Liver (tissue), 8 donors: ENCODE measurements at regions not wholly inside any gene's neighbourhood (a gene's known extent, or its start where the extent isn't known, plus 50 kb on each side); places are given as distances from the start of the nearest gene placed in this dataset.

Experiments
- DNase-seq: peaks from one replicate; pipeline ENCODE4 v3.0.0-alpha.2; 2017; ENCODE audit warnings: low spot score
- H3K27ac ChIP-seq, 2 donors: one replicate each; pipeline ENCODE4 v1.7.0; 2013; ENCODE audit warnings: inconsistent platforms in 2 of 2, low read length in 2 of 2, control low read depth in 1 of 2, low read depth in 1 of 2, mild to moderate bottlenecking in 1 of 2
- H3K27me3 ChIP-seq, 4 donors: one replicate each; pipeline versions ENCODE4 v1.6.1 to v1.7.0; 2013; ENCODE audit warnings: low read length in 3 of 4, inconsistent platforms in 1 of 4, mild to moderate bottlenecking in 1 of 4, moderate library complexity in 1 of 4; ENCODE audit not compliant: control insufficient read depth in 4 of 4, insufficient read depth in 4 of 4
- H3K36me3 ChIP-seq, 4 donors: one replicate each; pipeline versions ENCODE4 v1.6.1 to v1.7.0; 2013; ENCODE audit warnings: low read length in 3 of 4, mild to moderate bottlenecking in 3 of 4, low read depth in 1 of 4, moderate library complexity in 1 of 4; ENCODE audit not compliant: control insufficient read depth in 4 of 4, insufficient read depth in 3 of 4
- H3K4me1 ChIP-seq, 4 donors: one replicate each; pipeline versions ENCODE4 v1.6.1 to v1.7.0; 2013; ENCODE audit warnings: low read length in 3 of 4, mild to moderate bottlenecking in 3 of 4, moderate library complexity in 1 of 4; ENCODE audit not compliant: control insufficient read depth in 4 of 4, insufficient read depth in 4 of 4
- H3K4me3 ChIP-seq, 3 donors: one replicate each; pipeline versions ENCODE4 v1.6.1 to v1.7.0; 2013; ENCODE audit warnings: low read length in 3 of 3, control low read depth in 1 of 3, low read depth in 1 of 3, mild to moderate bottlenecking in 1 of 3
- H3K9ac ChIP-seq, 2 donors: one replicate each; pipeline ENCODE4 v1.7.0; 2013; ENCODE audit warnings: low read length in 2 of 2, mild to moderate bottlenecking in 2 of 2, moderate library complexity in 2 of 2, control low read depth in 1 of 2, low read depth in 1 of 2
- H3K9me3 ChIP-seq, 4 donors: one replicate each; pipeline versions ENCODE4 v1.6.1 to v1.7.0; 2013; ENCODE audit warnings: low read length in 3 of 4; ENCODE audit not compliant: control insufficient read depth in 4 of 4
- EGR1 ChIP-seq, 2 donors: IDR thresholded peaks; 2 replicates each; pipeline ENCODE4 v1.6.1; 2016 to 2018; ENCODE audit warnings: antibody characterized with exemption in 2 of 2, low read depth in 2 of 2
- FOXA1 ChIP-seq: IDR thresholded peaks from 2 replicates; pipeline ENCODE4 v1.6.1; 2016; ENCODE audit warnings: antibody characterized with exemption
- FOXA2 ChIP-seq: IDR thresholded peaks from 2 replicates; pipeline ENCODE4 v1.6.1; 2016; ENCODE audit warnings: antibody characterized with exemption
- GABPA ChIP-seq, 2 donors: IDR thresholded peaks in 1 of 2; conservative IDR thresholded peaks in 1 of 2; 2 replicates each; pipeline ENCODE4 v1.6.1; 2016; ENCODE audit warnings: antibody characterized with exemption in 2 of 2, mild to moderate bottlenecking in 1 of 2, moderate library complexity in 1 of 2
- HNF4G ChIP-seq: IDR thresholded peaks from 2 replicates; pipeline ENCODE4 v1.6.1; 2016; ENCODE audit warnings: antibody characterized with exemption
- JUND ChIP-seq, 2 donors: IDR thresholded peaks; 2 replicates each; pipeline ENCODE4 v1.6.1; 2016; ENCODE audit warnings: antibody characterized with exemption in 2 of 2
- MAX ChIP-seq: IDR thresholded peaks from 2 replicates; pipeline ENCODE4 v1.6.1; 2016; ENCODE audit warnings: antibody characterized with exemption
- RAD21 ChIP-seq, 2 donors: IDR thresholded peaks; 2 replicates each; pipeline ENCODE4 v1.6.1; 2016; ENCODE audit warnings: antibody characterized with exemption in 2 of 2, mild to moderate bottlenecking in 2 of 2
- TAF1 ChIP-seq: conservative IDR thresholded peaks from 2 replicates; pipeline ENCODE4 v1.6.1; 2016; ENCODE audit warnings: antibody characterized with exemption, mild to moderate bottlenecking
- YY1 ChIP-seq: IDR thresholded peaks from 2 replicates; pipeline ENCODE4 v1.6.1; 2016; ENCODE audit warnings: antibody characterized with exemption, mild to moderate bottlenecking
- WGBS: extraction: QIAGEN DNeasy Blood & Tissue Kit; methylation state at CpG from one replicate; pipeline ENCODE4 v1.1.7; 2013; 5-methylcytosine and 5-hydroxymethylcytosine counted together
- TF ChIP-seq, protein P1 (sequence below): fragments of 150-350 bp; IDR thresholded peaks from 2 replicates; pipeline ENCODE4 v1.5.1; 2017; ENCODE audit warnings: improper control_type of control experiment, low read depth, low read length; ENCODE audit not compliant: missing input control
- TF ChIP-seq, protein P2 (sequence below): IDR thresholded peaks from 2 replicates; pipeline ENCODE4 v1.6.1; 2016; ENCODE audit warnings: antibody characterized with exemption
- TF ChIP-seq, protein P3 (sequence below): IDR thresholded peaks from 2 replicates; pipeline ENCODE4 v1.6.1; 2016; ENCODE audit warnings: antibody characterized with exemption, mild to moderate bottlenecking
- donor health status: healthy.
- donor health status: healthy.
- donor health status: healthy.
- donor health status: healthy.
- donor health status: healthy.

DNA sequence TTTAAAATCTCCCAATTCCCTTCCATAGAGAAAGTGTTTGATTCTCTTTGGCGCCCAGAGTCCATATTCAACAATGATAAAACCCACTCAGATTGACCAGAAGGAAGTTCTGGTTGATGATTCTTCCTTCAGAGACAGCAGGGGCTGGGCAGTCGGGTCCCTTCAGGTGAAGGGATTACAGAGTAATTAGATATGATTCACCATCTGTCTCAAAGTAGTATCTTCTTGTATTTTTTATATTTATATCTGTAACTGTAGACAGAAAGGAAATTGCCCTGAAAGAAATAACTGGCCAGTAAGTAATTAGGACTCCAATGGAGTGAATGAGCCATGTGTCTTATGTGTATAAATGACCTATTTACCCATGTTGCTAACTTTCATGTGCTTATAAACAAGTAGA lies 156.0 kb downstream of the PLCE1 start:
- WGBS: 89% methylated on average over 2 of the region's 2 CpGs
- H3K4me3 ChIP-seq: no peak overlapping the region

GRCh38 chr10:94150541-94151184 lies 156.9 kb downstream of the PLCE1 start:
- no peak overlapping the region for H3K27ac ChIP-seq
- H3K4me3 ChIP-seq: no peak overlapping the region
- H3K27me3 ChIP-seq: no peaks in the 10 kb centered on the region
- H3K9ac ChIP-seq: no peak overlapping the region
- WGBS: 85% methylated on average over 1 of the region's 1 CpG
- H3K9me3 ChIP-seq: peaks cover 0 to 7% (median 4%) of the 10 kb centered on the region in 4 donors
- no peaks in the 10 kb centered on the region for H3K36me3 ChIP-seq
- no peak for TF ChIP-seq FOXA1
- no peak for DNase-seq
- H3K4me1 ChIP-seq: no peaks in the 10 kb centered on the region

More for the DNA sequence above, 156.0 kb downstream of the PLCE1 start:
- DNase-seq: no peak
- TF ChIP-seq, protein P1, sequence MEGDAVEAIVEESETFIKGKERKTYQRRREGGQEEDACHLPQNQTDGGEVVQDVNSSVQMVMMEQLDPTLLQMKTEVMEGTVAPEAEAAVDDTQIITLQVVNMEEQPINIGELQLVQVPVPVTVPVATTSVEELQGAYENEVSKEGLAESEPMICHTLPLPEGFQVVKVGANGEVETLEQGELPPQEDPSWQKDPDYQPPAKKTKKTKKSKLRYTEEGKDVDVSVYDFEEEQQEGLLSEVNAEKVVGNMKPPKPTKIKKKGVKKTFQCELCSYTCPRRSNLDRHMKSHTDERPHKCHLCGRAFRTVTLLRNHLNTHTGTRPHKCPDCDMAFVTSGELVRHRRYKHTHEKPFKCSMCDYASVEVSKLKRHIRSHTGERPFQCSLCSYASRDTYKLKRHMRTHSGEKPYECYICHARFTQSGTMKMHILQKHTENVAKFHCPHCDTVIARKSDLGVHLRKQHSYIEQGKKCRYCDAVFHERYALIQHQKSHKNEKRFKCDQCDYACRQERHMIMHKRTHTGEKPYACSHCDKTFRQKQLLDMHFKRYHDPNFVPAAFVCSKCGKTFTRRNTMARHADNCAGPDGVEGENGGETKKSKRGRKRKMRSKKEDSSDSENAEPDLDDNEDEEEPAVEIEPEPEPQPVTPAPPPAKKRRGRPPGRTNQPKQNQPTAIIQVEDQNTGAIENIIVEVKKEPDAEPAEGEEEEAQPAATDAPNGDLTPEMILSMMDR: no peak
- TF ChIP-seq RAD21 (IDR thresholded peaks at IDR 0.05) (no peak), FOXA2 (no peak), YY1 (no peak), JUND (IDR thresholded peaks at IDR 0.05) (no peak), EGR1 (IDR thresholded peaks at IDR 0.05; ENCODE audit: low read depth in 2 of 2) (no peak), TAF1 (no peak), MAX (no peak), GABPA (IDR thresholded peaks at IDR 0.05 in 1 of 2, conservative IDR thresholded peaks at IDR 0.05 in 1 of 2) (no peak), FOXA1 (no peak), HNF4G (no peak)
- TF ChIP-seq, protein P2, sequence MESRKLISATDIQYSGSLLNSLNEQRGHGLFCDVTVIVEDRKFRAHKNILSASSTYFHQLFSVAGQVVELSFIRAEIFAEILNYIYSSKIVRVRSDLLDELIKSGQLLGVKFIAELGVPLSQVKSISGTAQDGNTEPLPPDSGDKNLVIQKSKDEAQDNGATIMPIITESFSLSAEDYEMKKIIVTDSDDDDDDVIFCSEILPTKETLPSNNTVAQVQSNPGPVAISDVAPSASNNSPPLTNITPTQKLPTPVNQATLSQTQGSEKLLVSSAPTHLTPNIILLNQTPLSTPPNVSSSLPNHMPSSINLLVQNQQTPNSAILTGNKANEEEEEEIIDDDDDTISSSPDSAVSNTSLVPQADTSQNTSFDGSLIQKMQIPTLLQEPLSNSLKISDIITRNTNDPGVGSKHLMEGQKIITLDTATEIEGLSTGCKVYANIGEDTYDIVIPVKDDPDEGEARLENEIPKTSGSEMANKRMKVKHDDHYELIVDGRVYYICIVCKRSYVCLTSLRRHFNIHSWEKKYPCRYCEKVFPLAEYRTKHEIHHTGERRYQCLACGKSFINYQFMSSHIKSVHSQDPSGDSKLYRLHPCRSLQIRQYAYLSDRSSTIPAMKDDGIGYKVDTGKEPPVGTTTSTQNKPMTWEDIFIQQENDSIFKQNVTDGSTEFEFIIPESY: no peak
- H3K4me1 ChIP-seq: no peaks in the 10 kb centered on the region
- no peak overlapping the region for H3K9ac ChIP-seq
- H3K27ac ChIP-seq: no peak overlapping the region
- H3K36me3 ChIP-seq: no peaks in the 10 kb centered on the region
- H3K27me3 ChIP-seq: no peaks in the 10 kb centered on the region
- H3K9me3 ChIP-seq: peaks cover 0 to 8% (median 5%) of the 10 kb centered on the region in 4 donors

- H3K27ac ChIP-seq: no peak overlapping the region
- no peak for DNase-seq
- WGBS: 93% methylated on average over 4 of the region's 4 CpGs
- H3K4me1 ChIP-seq: no peaks in the 10 kb centered on the region
- H3K4me3 ChIP-seq: no peak overlapping the region
- H3K9me3 ChIP-seq: no peaks in the 10 kb centered on the region
- H3K9ac ChIP-seq: no peak overlapping the region
- H3K27me3 ChIP-seq: no peaks in the 10 kb centered on the region
- no peaks in the 10 kb centered on the region for H3K36me3 ChIP-seq
- no peak for TF ChIP-seq TAF1
- TF ChIP-seq EGR1 (IDR thresholded peaks at IDR 0.05; ENCODE audit: low read depth in 2 of 2): no peak
- TF ChIP-seq YY1: no peak
- TF ChIP-seq, protein P3, sequence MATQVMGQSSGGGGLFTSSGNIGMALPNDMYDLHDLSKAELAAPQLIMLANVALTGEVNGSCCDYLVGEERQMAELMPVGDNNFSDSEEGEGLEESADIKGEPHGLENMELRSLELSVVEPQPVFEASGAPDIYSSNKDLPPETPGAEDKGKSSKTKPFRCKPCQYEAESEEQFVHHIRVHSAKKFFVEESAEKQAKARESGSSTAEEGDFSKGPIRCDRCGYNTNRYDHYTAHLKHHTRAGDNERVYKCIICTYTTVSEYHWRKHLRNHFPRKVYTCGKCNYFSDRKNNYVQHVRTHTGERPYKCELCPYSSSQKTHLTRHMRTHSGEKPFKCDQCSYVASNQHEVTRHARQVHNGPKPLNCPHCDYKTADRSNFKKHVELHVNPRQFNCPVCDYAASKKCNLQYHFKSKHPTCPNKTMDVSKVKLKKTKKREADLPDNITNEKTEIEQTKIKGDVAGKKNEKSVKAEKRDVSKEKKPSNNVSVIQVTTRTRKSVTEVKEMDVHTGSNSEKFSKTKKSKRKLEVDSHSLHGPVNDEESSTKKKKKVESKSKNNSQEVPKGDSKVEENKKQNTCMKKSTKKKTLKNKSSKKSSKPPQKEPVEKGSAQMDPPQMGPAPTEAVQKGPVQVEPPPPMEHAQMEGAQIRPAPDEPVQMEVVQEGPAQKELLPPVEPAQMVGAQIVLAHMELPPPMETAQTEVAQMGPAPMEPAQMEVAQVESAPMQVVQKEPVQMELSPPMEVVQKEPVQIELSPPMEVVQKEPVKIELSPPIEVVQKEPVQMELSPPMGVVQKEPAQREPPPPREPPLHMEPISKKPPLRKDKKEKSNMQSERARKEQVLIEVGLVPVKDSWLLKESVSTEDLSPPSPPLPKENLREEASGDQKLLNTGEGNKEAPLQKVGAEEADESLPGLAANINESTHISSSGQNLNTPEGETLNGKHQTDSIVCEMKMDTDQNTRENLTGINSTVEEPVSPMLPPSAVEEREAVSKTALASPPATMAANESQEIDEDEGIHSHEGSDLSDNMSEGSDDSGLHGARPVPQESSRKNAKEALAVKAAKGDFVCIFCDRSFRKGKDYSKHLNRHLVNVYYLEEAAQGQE: no peak
Measured at GRCh38 chr10:94155722-94156271, 162.1 kb downstream of the PLCE1 start.
